ENCODE measurements at regions not wholly inside any gene's neighbourhood (a gene's known extent, or its start where the extent isn't known, plus 50 kb on each side); places are given as distances from the start of the nearest gene placed in this dataset.

DNA sequence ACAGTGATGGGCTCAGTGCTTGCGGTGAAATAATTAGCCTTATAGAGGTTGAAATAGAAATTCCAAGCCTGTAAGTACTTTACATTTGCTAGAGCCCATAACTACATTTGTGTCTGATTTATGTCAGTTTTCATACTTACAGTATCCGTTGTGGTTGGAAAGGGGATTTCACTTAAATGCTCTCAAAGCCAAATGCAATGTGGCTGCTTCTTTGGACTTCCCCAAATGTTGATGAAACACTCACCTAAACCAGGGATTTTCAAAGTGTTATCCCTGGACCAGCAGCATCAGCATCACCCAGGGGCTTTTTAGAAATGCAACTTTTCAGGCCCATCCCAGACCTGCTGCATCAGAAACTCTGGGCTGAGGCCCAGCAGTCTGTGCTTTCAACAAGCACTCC, 378.7 kb downstream of the MCTP2 start:
- TF ChIP-seq, protein P1, sequence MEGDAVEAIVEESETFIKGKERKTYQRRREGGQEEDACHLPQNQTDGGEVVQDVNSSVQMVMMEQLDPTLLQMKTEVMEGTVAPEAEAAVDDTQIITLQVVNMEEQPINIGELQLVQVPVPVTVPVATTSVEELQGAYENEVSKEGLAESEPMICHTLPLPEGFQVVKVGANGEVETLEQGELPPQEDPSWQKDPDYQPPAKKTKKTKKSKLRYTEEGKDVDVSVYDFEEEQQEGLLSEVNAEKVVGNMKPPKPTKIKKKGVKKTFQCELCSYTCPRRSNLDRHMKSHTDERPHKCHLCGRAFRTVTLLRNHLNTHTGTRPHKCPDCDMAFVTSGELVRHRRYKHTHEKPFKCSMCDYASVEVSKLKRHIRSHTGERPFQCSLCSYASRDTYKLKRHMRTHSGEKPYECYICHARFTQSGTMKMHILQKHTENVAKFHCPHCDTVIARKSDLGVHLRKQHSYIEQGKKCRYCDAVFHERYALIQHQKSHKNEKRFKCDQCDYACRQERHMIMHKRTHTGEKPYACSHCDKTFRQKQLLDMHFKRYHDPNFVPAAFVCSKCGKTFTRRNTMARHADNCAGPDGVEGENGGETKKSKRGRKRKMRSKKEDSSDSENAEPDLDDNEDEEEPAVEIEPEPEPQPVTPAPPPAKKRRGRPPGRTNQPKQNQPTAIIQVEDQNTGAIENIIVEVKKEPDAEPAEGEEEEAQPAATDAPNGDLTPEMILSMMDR (IDR thresholded peaks at IDR 0.05): no peak
- no peak for TF ChIP-seq ZFX (IDR thresholded peaks at IDR 0.05; ENCODE audit: borderline replicate concordance)

Measured in 22Rv1 (cell line).